NK-92 treated with Interleukin-12 subunit alpha and Interleukin-12 subunit beta, amount 100 ng/mL, for 24 hours (cell line): ENCODE measurements at regions not wholly inside any gene's neighbourhood (a gene's known extent, or its start where the extent isn't known, plus 50 kb on each side); places are given as distances from the start of the nearest gene placed in this dataset.

Source experiments
- DNase-seq: peaks from one replicate; lab custom pipeline; 2025; lab: John Stamatoyannopoulos, UW

DNA sequence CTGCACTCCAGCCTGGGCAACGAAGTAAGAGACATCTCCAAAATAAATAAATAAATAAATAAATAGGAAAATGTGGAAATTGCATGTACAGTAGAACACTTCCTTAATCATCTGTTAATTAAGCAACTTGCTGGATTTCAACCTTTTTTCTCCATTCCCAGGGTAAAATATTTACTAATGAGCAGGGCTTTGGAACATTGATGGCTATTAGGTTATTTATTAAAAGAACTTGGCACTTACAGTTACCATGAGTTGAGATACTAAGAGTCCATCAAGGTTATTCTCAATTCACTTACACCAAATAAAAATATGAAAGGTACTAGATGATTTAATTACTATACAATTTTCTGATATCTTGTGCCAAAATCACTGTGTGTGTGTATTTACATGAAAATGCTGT is 607.1 kb downstream of the PCDH18 start:
- no peak for DNase-seq

DNA sequence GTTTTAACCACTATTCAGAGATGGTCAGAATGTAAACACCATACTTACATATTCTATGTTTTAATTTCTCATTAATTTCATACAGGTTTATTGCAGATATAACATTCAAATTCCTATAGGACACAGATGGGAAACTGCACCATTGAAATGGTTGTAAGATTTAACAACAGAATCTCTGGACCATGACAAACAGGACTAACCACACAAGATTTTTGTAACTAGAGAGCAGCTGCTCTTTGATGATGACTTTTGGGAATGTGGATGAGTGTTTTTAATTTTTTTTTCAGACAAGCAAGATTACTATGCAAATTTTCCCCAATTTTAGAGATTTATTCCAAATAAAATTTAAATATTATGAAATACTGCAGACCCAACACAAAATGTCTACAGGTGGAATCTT is 610.2 kb downstream of the PCDH18 start:
- no peak for DNase-seq

DNA sequence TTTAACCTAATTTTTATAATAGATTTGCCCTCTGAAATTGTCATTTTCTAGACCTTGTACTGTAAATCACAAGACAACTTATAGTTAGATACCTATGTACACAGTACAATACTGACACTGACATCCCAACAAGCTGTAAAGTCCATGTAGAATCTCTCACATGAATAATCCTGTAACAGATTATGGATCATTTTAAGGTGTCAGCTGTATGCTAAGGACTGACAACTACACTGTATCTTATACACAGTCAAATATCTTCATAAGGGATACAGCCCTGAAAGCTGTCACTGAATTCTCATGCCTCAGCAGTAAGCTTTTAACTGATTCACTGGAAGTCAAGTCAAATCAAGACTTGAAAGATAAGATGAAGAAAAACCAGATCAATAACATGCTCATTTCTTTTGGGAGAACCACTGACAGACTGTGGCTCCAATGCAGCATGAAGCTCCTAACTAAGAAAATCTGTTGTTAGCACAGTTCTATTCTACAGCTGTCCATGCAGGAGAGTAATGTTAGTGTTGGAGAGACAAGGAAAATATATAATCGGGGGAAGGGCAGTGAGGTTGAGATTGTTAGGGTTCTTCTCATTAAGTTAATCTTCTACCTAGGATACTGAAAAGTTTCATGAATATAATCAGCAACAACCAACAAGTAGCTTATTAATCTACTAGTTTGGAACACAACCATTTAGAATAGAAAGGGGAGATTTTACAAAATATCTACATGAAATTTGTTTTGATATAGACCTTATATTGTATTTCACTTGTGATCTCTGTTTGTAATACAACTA is 612.0 kb downstream of the PCDH18 start:
- no peak for DNase-seq

DNA sequence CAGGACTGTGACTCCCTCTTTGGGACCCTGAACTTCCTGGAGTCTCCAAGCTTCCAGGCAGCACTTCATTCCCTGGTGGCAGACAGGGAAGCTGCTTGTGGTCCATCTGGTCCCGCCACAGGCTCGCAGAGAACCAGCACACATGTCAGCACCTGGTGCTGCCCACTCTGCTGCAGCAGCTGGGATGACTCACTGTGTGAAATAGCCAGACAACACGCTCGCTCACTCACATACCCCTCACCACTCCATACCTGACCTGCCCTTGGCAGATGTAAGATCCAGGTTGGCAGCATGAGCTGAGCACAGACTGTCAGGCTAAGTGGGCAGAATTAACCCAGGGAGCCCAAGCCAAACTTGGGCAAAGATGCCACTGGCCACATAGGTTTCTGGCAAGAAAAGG is 613.5 kb downstream of the PCDH18 start:
- no peak for DNase-seq

DNA sequence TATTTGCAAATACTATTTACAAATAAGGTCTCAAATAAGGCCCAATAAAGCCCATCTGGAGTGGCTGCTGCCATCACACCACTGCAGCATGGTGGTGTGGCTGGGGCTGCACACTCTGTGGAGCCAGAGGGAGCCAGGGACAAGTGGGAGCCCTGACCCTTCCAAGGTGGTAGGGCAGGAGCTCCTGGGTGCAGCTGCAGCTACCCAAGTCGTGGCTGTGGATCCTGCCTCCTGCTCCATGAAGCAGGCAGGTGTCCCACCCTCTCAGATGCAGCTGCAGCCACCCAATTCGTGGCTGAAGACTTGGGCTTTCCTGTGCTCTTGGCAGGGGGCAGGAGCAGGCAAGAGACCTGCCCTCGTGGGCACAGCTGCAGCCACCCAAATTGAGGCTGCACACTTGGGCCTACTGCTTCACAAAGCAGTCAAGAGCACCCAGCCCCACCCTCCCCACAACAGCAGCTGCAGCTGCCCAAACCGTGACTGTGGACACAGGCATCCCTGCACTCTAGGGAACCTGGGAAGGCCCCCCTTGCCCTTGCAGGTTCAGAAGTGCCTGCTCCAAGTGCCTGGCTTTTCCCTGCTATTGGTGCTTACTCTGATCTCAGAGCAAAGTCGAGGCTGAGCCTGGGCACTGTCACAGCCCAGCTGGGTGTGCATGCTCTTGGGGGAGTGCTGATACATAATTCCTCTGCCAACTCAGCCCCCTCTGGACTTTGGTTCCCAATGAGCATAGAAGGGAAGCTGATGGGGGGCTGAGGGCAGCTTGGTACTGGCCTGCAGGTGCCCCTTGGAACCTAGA is 614.8 kb downstream of the PCDH18 start:
- no peak for DNase-seq

DNA sequence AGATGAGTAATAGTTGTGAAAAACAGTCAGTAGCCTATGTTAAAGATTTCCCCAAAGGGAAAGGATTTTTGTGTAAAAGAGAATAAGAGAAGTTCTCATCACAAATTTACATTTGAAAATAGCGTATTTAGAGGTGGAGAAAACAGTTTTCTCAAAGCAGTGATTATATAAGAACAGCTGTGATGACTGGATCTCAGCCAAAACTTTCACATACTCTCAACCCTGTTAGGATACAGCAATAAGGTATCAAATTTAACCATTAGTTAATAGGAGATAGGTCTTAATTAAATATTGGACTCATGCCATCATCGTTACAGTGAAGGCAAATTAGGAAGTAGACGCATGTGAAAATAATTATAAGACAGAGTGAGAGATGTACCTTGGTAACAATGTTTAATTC is 622.7 kb downstream of the PCDH18 start:
- DNase-seq = no peak

DNA sequence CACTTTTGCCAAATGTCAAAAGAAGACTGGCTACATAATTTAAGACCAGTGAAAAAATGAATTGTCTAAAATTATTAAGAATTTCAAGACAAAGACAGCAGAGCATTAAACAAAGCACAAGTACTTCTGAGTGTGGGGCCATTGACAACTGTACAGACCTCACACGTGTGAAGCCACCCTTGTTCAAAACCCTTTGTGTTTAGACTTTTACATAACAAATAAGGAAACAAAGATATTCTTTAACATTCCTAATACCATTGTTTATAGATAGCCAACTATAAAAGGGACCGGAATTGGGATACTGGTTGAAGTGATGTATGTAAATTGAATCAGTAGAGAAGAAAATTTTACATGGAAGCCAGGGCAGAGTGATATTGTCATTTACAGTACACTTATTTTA is 624.2 kb downstream of the PCDH18 start:
- no peak for DNase-seq

DNA sequence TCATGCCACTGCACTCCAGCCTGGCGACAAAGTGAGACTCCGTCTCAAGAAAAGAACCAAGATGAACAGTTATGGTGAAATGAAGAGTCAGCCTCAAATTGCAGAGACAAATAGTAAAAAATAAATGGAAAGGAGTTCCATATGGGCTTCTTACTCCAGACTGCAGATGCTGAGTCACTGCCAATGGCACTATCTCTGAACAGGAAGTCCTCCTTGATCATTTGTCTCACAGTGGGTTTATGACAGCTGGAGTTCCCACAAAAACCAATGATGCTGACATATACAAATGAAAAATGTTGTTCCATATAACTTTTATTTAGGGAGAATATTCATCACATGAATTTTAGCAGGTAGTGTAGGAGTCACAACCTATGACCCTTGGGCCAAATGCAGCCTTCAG is 631.6 kb downstream of the PCDH18 start:
- DNase-seq = no peak

DNA sequence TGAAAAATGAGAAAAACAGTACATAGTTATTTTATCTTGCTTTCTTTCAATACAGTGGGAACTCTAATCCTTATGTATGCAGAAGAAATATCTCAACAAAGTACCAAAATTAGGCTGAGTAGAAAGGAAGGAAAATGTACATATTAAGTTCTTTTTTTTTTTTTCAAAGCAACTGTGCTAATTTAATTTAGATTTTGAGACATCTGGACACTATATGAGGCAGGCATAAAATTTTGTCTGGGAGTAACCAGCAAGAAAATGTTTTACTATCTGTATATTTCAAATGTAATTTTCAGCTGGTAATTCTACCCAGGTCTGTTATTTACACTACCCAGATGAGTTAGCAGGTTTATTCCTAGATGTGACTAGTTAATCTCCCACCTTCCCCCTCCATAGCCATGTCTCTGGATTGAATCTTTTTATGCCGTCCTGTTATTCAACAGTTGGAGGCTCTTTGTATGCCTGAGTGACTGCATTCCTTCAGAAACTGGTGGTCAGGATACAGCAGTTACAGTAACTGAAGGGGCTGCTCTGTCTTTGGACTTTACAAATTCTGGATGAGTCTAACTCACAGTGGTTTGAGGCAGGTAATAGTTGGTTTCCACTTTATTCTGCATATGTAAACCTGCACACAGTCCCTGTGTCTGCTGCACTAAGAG is 633.6 kb downstream of the PCDH18 start:
- DNase-seq = no peak

DNA sequence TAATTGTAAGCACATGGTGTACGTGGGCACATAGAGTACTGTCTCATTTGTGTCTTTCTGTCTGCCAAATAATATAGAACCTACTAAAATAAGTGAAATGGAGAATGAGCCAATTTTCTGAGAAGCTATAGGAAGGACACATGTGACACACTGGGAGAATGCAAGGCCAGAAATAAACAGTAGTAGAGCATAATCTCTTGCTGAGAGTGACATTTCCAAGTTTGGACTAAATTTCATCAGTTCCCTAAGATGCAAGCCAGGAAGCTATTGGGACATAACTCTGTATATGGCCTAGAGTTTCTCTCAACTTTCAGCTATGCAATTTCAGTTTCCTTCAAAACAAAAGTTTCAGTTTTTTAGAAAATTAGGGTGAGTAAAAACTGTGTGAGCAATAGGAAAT is 638.7 kb downstream of the PCDH18 start:
- DNase-seq = no peak

DNA sequence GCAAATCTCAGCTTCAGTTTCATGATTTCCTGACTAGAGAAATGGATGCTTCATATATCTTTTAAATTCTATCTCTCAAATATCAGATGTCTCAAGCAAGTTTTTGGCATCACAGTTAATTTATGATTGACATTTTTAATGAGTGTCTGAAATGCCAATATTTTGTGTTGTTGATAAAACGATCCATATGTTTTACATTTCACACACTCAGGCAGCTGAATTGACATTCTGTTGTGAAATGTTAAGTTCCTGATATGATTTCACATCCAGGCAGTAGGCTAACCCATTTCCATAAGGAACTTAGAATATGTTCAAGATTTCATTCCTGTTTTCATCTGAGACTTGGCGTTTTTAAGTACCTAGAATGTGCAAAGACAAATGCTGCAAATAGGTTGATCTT is 650.6 kb downstream of the PCDH18 start:
- DNase-seq = no peak

DNA sequence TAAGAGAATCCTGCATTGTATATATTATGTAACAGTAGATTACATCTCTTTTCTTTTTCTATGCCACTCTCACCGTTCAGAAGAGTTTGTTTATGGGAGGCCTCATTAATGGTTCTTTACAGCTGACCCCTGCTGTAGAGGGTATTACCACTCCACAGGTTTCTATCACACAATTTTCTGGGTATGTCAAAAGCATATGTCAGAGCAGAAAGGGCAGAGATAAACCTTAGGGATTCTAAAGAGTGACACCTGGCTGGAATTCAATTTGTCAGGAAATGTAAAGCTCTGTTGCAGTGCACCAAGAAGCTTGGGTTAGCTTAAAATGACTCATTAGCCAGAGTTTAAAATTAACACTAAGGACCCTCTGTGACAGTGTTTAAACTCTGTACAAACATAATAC is 658.7 kb downstream of the PCDH18 start:
- DNase-seq = no peak

DNA sequence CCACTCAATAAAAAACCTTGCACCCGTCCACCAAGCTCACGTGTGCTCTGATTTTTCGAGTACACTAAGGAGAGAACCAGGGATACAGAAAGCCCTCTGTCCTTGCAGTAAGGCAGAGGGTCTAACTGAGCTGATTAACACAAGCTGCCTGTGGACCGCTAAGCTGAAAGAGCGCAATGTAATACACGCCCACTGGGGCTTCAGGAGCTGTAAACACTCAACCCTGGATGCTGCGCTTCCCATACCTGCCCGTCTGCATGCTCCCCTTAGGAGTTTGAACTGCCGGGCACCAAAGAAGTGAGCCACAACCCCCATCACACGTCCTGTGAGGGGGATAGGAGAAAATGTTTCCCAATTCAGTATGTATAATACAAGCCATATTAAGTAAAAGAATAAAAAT is 664.8 kb downstream of the PCDH18 start:
- no peak for DNase-seq

DNA sequence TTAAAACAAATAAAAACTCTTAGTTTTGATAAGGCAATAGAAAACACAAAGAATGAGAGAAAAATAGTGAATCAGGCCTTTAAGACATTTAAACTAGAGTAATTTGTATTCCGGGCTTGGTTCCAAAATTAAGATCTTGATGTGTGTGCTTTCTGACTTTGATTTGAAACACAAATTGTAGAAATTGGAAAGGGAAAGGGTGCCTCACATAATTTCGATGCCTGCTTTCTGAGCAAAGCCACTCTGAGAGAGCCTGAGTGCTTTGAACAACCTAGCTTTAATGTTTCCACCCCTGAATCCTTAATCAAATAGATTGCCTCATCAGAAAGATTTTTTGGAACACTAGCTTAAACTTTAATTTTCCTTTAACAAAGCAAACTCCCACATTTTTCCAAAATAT is 666.8 kb downstream of the PCDH18 start:
- DNase-seq = no peak

DNA sequence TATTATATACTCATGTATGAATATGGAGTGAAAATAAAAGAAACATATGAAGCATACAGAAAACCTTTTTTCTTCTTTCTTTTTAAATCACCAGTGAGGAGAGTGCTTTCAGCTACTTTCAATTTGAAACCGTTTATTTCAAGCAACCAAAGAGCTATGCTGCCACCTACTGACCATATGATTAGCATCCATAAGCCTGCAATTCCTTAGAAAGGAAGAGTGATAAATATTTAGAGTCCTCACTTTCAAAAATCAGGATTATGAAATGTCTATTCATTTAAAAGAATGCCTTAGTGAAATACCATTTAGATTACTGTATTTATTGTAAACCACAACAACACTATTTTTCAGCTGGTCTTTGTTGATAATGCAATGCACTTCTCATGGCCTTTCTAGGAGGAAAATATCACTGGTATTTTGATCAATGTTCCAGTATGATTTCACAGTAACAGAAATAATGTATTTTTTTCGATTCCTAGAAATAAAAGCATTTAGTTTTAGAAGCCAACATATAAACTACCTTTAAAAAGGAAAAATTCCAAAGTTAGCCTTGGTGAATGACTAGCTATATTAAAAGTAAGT is 667.6 kb downstream of the PCDH18 start:
- DNase-seq = no peak

DNA sequence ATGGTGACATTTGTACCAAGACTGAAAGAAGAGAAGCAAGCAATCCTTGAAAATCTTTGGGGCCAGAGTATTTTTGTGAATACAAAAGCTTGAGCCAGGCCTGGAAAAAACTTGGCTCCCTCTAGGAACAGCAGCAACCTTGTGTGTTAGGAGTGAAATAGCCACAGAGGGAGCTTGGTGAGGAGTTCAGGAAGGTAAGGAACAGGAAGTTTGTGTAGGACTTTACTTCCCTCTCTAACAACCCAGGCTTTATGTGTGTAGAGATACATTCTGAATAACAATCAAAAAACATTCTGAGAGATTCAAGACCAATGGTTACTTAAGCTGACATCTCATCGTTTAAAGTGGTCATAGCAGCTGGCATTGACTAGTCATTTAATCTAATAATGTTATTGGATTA is 668.5 kb downstream of the PCDH18 start:
- DNase-seq = no peak

DNA sequence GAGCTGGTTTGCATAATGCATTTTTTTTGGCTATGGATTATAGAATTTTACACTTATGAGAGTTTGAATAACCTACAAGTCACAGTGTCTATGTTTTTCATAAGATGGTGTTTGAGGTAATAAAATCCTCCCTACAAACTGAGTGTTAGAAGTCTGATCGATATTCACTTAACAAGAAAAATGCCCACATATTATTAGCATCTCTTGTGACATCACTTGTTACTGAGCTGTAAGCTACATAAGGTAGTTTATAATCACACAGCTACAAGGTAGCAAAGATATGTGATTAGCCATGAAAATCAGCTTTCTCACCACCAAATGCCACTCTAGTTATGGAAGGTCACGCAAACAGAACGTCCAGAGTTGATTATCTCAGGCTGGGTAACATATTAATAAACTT is 669.6 kb downstream of the PCDH18 start:
- no peak for DNase-seq

DNA sequence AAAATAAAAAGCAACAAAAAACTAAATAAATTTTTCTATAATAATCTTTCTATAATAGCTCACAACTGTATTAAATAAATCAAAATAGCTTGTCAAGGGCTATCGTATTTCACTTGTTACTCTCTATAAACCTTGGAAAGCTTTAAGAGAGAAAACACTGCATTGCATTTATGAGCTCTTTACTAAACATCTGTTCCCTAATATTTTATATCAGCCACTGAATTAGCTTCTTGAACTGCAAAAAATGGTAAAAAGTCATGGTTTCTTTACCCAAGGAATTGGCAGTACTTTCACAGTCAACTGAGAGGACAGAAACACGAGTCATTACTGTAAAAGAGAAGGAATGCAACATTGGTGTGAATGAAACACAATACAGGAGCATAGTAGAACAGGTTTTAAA is 671.2 kb downstream of the PCDH18 start:
- DNase-seq = no peak

DNA sequence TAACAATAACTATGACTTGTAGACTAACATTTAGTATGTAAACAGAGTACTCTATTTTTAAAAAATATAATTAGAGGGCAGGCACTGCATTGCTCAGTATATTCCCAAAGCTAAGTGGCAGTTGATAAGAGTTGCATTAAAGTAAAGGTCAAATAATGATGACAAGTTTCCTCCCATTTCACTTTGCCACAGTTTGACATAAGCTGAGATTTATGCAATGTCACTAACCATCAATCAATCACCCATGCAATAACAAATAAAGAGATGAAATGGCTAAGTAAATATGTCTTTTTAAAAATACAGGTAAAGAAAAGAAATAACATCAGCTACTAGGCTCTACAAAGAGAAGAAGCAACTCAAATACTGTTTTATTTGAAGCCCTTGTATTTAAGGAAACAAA is 673.4 kb downstream of the PCDH18 start:
- no peak for DNase-seq

DNA sequence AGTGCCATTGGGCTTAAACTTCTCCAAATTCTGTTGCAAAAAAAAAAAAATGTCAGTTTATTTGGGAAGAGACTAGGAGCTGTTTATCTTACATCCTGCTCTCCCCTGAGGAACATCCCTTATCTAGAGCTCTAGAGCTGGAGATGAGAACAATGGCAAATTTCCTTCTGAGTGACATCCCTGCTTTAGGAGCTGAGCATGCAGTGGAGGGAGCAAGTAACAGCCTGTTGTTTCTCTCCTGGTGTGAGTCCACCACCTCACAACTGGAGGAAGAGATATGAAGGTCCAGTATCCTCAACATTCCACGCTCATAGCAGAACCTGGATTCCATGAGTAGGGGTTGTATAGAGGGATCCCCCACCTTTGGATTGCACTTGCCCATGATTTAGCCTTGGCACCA is 676.4 kb downstream of the PCDH18 start:
- no peak for DNase-seq

DNA sequence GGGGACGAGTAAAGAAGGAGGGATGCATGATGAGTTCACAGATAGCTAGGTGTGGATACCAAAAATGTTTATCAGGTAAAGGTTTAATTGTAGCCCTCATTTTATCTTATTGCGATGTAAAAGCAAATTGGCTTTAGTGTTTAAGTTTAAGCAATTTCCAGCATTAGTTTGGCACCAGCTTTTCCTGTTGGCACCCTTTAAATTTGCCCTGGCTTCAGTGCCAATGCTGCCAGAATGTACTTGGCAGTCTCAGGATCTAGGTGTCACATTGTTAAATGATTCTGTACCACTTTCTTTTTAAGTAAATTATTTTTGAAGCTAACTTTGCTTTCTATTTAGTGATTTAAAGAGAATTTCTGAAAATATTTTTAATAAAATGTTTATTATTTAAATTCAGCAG is 681.8 kb downstream of the PCDH18 start:
- DNase-seq = no peak

DNA sequence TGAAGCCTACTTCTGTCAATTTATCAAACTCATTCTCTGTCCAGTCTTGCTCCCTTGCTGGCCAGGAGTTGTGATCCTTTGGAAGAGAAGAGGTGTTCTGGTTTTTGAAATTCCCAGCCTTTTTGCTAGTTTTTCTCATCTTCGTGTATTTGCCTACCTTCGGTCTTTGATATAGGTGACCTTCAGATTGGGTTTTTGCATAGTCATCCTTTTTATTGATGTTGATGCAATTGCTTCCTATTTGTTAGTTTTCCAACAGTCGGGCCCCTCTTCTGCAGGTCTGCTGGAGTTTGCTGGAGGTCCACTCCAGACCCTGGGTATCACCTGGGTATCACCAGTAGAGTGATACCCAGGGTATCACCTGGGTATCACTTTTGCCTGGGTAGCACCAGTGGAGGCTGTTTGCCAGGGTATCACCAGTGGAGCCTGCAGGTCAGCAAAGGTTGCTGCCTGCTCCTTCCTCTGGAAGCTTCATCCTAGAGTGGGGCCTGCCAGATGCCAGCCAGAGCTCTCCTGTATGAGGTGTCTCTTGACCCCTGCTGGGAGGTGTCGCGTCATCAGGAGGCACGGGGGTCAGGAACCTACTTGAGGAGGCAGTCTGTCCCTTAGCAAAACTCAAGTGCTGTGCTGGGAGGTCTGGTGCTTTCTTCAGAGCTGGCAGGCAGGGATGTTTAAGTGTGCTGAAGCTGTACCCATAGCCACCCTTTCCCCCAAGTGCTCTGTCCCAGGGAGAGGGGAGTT is 684.2 kb downstream of the PCDH18 start:
- no peak for DNase-seq
